K562 (cell line): ENCODE measurements at regions not wholly inside any gene's neighbourhood (a gene's known extent, or its start where the extent isn't known, plus 50 kb on each side); places are given as distances from the start of the nearest gene placed in this dataset.

Source experiments
- ATAC-seq: fragments of 200-7000 bp; cut with Tn5 transposase; 3 replicates; pipeline ENCODE4 v1.9.1; 2020; ENCODE audit warnings: moderate library complexity
- BruUV-seq: library from RNA; stranded (reverse); fragments of 400-500 nt; replicated peaks from 2 replicates; lab custom pipeline; 2021; lab: Mats Ljungman, UMichigan
- CTCF ChIA-PET: fragments of 300-600 bp; formaldehyde crosslinking; extraction: SDS; loops from one replicate; lab custom pipeline; 2021; ENCODE audit warnings: low intra/inter-chr PET ratio; lab: Yijun Ruan, JAX
- POLR2A ChIA-PET: fragments of 300-600, 350-650 bp; sonication (Branson Sonifier 250); formaldehyde crosslinking; extraction: SDS; loops from one replicate; lab custom pipeline; 2021; ENCODE audit warnings: antibody characterized with exemption, inconsistent platforms; lab: Yijun Ruan, JAX
- DNase-seq, 4 experiments: peaks; one replicate each; pipeline versions ENCODE4 v3.0.0 to v3.0.0-alpha.2; 2011 to 2018; ENCODE audit warnings: low spot score in 3 of 4, mixed read lengths in 3 of 4; ENCODE audit errors: extremely low read depth in 1 of 4
- FAIRE-seq: peaks from 2 replicates; lab custom pipeline; 2011; peaks lifted over from hg19 to GRCh38; lab: Jason Lieb, UNC
- H2AFZ ChIP-seq: 2 replicates; pipeline ENCODE4 v1.6.0; 2011; ENCODE audit warnings: low read depth, low read length, control low read depth, inconsistent platforms
- H3K27ac ChIP-seq: fragments of 200-600 bp; 3 replicates; pipeline ENCODE4 v1.8.0; 2011; ENCODE audit warnings: low read depth, mild to moderate bottlenecking, control low read depth, inconsistent platforms, low read length, moderate library complexity, mixed read lengths; ENCODE audit errors: extremely low read depth
- H3K27me3 ChIP-seq, 2 experiments: fragments of 300-600 bp in 1 of 2; 2 replicates in 1 of 2; 3 replicates in 1 of 2; pipeline versions ENCODE4 v1.6.0 to v1.8.0; 2011; ENCODE audit warnings: inconsistent platforms in 2 of 2, low read length in 2 of 2, mild to moderate bottlenecking in 1 of 2, mixed read lengths in 1 of 2, moderate library complexity in 1 of 2; ENCODE audit not compliant: control insufficient read depth in 2 of 2, insufficient read depth in 2 of 2
- H3K36me3 ChIP-seq: fragments of 300-600 bp; 3 replicates; pipeline ENCODE4 v1.8.0; 2011; ENCODE audit warnings: mild to moderate bottlenecking, low read length, inconsistent platforms; ENCODE audit not compliant: control insufficient read depth, insufficient read depth
- H3K4me1 ChIP-seq, 2 experiments: fragments of 200-600 bp in 1 of 2; replicated peaks in 1 of 2; 2 replicates in 1 of 2; 3 replicates in 1 of 2; pipeline versions ENCODE4 v1.5.1 to v1.8.0; 2011; ENCODE audit warnings: inconsistent platforms in 2 of 2, low read length in 2 of 2, mild to moderate bottlenecking in 1 of 2, mixed read lengths in 1 of 2, moderate library complexity in 1 of 2; ENCODE audit not compliant: control insufficient read depth in 2 of 2, insufficient read depth in 2 of 2
- H3K4me2 ChIP-seq: 2 replicates; pipeline ENCODE4 v1.6.1; 2011; ENCODE audit warnings: low read length, control low read depth, inconsistent platforms, mixed read lengths; ENCODE audit not compliant: insufficient read depth
- H3K4me3 ChIP-seq: fragments of 200-600 bp; sonication (generic), shearing (Covaris generic); 2 replicates; pipeline ENCODE4 v1.5.1; 2016; ENCODE audit warnings: control low read depth, inconsistent platforms
- H3K79me2 ChIP-seq: fragments of 200-600 bp; 3 replicates; pipeline ENCODE4 v1.8.0; 2011; ENCODE audit warnings: low read length, inconsistent platforms; ENCODE audit not compliant: control insufficient read depth, insufficient read depth
- H3K9ac ChIP-seq, 2 experiments: 2 replicates each; pipeline versions ENCODE4 v1.6.0 to v1.6.1; 2011; ENCODE audit warnings: low read depth in 2 of 2, low read length in 2 of 2, control low read depth in 1 of 2, inconsistent platforms in 1 of 2, mild to moderate bottlenecking in 1 of 2, mixed read lengths in 1 of 2; ENCODE audit not compliant: insufficient read depth in 1 of 2
- H3K9me1 ChIP-seq: one replicate; pipeline ENCODE4 v1.6.0; 2011; ENCODE audit warnings: inconsistent platforms, mild to moderate bottlenecking, low read length, moderate library complexity; ENCODE audit not compliant: control insufficient read depth, insufficient read depth
- H3K9me3 ChIP-seq: replicated peaks from 2 replicates; pipeline ENCODE4 v1.5.1; 2011; ENCODE audit warnings: low read depth, low read length, inconsistent platforms; ENCODE audit not compliant: control insufficient read depth, insufficient read depth
- H4K20me1 ChIP-seq: replicated peaks from 2 replicates; pipeline ENCODE4 v1.6.1; 2011; ENCODE audit warnings: low read length, inconsistent platforms, mixed read lengths; ENCODE audit not compliant: control insufficient read depth, insufficient read depth
- FOXJ3 ChIP-seq: sonication (generic); formaldehyde crosslinking; IDR thresholded peaks from 2 replicates; pipeline ENCODE4 v1.4.0; 2020; ENCODE audit warnings: mild to moderate bottlenecking, missing genetic modification reagents
- MAX ChIP-seq: sonication (generic); formaldehyde crosslinking; IDR thresholded peaks from 2 replicates; pipeline ENCODE4 v1.9.0; 2022; ENCODE audit warnings: mild to moderate bottlenecking, missing genetic modification reagents
- SMC3 ChIP-seq: conservative IDR thresholded peaks from 2 replicates; pipeline ENCODE4 v1.6.1; 2011; ENCODE audit warnings: low read depth, low read length, improper control_type of control experiment; ENCODE audit not compliant: insufficient read depth
- STAG1 ChIP-seq: sonication (generic); formaldehyde crosslinking; IDR thresholded peaks from 2 replicates; pipeline ENCODE4 v1.5.0; 2020; ENCODE audit warnings: missing genetic modification reagents, borderline replicate concordance
- THRAP3 ChIP-seq: fragments of 450-650 bp; IDR thresholded peaks from 2 replicates; pipeline ENCODE4 v1.6.1; 2016; ENCODE audit warnings: mild to moderate bottlenecking, inconsistent platforms, borderline replicate concordance
- ZNF511 ChIP-seq: sonication (generic); formaldehyde crosslinking; IDR thresholded peaks from 2 replicates; pipeline ENCODE4 v1.8.0; 2022; ENCODE audit warnings: mild to moderate bottlenecking, missing genetic modification reagents
- WGBS: fragments of 100-300 bp; shearing (Covaris generic); methylation state at CpG from one replicate; pipeline ENCODE4 v1.1.6; 2016; ENCODE audit warnings: low coverage, mixed read lengths; ENCODE audit not compliant: insufficient coverage; ENCODE audit errors: missing lambda C conversion rate; 5-methylcytosine and 5-hydroxymethylcytosine counted together
- in situ Hi-C: fragments of 300-500 bp; cut with MboI; formaldehyde crosslinking; loops from 4 replicates; pipeline ENCODE4 v1.15.0; 2018; ENCODE audit warnings: inconsistent platforms, mixed read lengths
- intact Hi-C: fragments of 100-400 bp; cut with micrococcal nuclease; formaldehyde crosslinking; loops from 2 replicates; pipeline ENCODE4 v1.14.2; 2022

- TF ChIP-seq FOXJ3 (CRISPR knock-in tag) (no peak), ZNF511 (CRISPR knock-in tag) (no peak), THRAP3 (no peak), STAG1 (CRISPR knock-in tag) (no peak), SMC3 (0 out of 2 replicates have a peak, but pooled peaks have one; percentile 34)
- TF ChIP-seq, all 486 proteins: peak for 4
Measured at GRCh38 chr10:2978111-2978510, 89.2 kb upstream of the PFKP start (continued).

GRCh38 chr10:2974503-2975207 is 92.7 kb upstream of the PFKP start:
- in situ Hi-C loops = no loop called here
- H3K9ac ChIP-seq = no peak overlapping the region
- FAIRE-seq (no peak), DNase-seq (no peak), ATAC-seq (no peak)
- H3K27me3 ChIP-seq = peaks cover 3 to 5% of the 10 kb centered on the region in 2 experiments; a peak in 1 of 5 replicates
- no peaks in the 10 kb centered on the region; the same call in 1 of the 2 replicates for H4K20me1 ChIP-seq
- H3K4me3 ChIP-seq = no peak overlapping the region
- no peak overlapping the region for H3K27ac ChIP-seq
- no peak overlapping the region for H3K4me2 ChIP-seq
- H3K9me3 ChIP-seq = no peaks in the 10 kb centered on the region
- H2AFZ ChIP-seq = no peak overlapping the region
- intact Hi-C loops = loop anchor here (5.0 kb wide), 1 partner anchor 47 kb away; no protein-coding TSS in a partner anchor
- H3K4me1 ChIP-seq = no peaks in the 10 kb centered on the region
- ChIA-PET POLR2A (no interaction called here), CTCF (no interaction called here)
- 3% methylated on average over 12 of the region's 12 CpGs for whole genome bisulfite sequencing
- BruUV-seq = no TSS peak
- H3K9me1 ChIP-seq = no peaks in the 10 kb centered on the region
- TF ChIP-seq MAX (CRISPR knock-in tag) (no peak), ZNF511 (CRISPR knock-in tag) (no peak)
- H3K36me3 ChIP-seq = no peaks in the 10 kb centered on the region
- H3K79me2 ChIP-seq = no peaks in the 10 kb centered on the region
